ENCODE measurements at regions not wholly inside any gene's neighbourhood (a gene's known extent, or its start where the extent isn't known, plus 50 kb on each side); places are given as distances from the start of the nearest gene placed in this dataset.

DNA sequence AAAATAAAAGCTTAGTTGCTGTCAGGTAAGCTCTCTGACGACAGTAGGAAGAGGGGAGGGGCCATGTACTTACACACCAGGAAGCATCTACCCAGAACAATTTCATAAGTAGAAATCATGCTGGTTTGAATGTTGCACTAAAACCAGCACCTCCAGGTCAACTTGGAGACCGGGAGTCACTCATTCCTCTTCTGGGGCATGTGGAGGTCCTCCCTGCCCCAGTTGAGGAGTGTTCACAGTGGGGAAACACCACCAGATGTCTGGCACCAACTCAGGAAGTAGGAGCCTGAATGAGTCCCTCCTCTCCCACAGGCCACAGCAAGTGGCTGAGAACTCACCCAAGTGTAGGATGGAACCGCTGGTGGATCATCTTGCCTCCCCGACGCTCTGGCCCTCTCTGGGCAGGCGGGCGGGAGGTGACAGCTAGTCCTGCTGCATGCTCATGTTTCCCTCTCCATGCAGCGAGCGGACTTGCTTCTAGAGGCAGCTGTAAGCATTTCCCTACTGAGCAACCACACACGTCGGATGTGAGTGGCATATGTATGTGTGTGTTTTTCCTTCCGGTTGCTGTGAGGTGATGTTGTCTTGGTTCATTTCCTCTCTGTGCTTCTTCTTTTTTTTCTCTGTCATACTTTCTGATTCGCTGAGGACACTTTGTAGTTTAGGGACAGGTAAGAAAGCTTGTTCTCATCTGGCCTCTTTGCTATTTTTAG is 149.5 kb upstream of the NEDD9 start:
- Histone ChIP-seq H3F3A (replicated peaks; ENCODE audit: insufficient read depth) (no peaks in the 10 kb centered on the region), H3K27ac (ENCODE audit: low read depth in 2 of 2, low read length in 1 of 2) (no peak overlapping the region; a peak in 1 of 4 replicates), H4K20me1 (ENCODE audit: insufficient read depth) (no peaks in the 10 kb centered on the region), H3K4me1 (ENCODE audit: control insufficient read depth in 1 of 2, insufficient read depth in 2 of 2, low read depth in 1 of 2, low read length in 1 of 2) (peaks cover 0 to 12% of the 10 kb centered on the region in 2 experiments; a peak in 1 of 4 replicates), H3K9ac (no peak overlapping the region), H3K4me3 (ENCODE audit: low read depth in 2 of 2, low read length in 1 of 2) (no peak overlapping the region), H3K9me3 (no peaks in the 10 kb centered on the region; the same call in 1 of the 2 replicates), H2AFZ (ENCODE audit: low read depth) (no peak overlapping the region), H3K79me2 (ENCODE audit: insufficient read depth) (no peaks in the 10 kb centered on the region), H3K9me2 (no peaks in the 10 kb centered on the region), H3K27me3 (ENCODE audit: insufficient read depth) (no peaks in the 10 kb centered on the region; the same call in 1 of the 2 replicates), H3K36me3 (replicated peaks in 1 of 2; ENCODE audit: control insufficient read depth in 1 of 2, insufficient read depth in 2 of 2, low read length in 1 of 2) (no peaks in the 10 kb centered on the region), H3K4me2 (no peak overlapping the region)
- no peak for DNase-seq
- POLR2A ChIA-PET, result no interaction called here
- 85% methylated on average over 12 of the region's 13 CpGs for WGBS (ENCODE audit: low lambda C conversion rate)
- TF ChIP-seq GATA2 (CRISPR knock-in tag; IDR thresholded peaks at IDR 0.05) (no peak), CHD2 (IDR thresholded peaks at IDR 0.05; ENCODE audit: low read length, partially characterized antibody) (no peak), ELF1 (IDR thresholded peaks at IDR 0.05) (no peak), TAF1 (IDR thresholded peaks at IDR 0.05; ENCODE audit: borderline replicate concordance, low read depth, low read length) (no peak), JUND (IDR thresholded peaks at IDR 0.05) (no peak), SMC3 (IDR thresholded peaks at IDR 0.05; ENCODE audit: low read depth, low read length) (no peak), RFX5 (IDR thresholded peaks at IDR 0.05; ENCODE audit: low read length) (no peak), FOSL2 (IDR thresholded peaks at IDR 0.05; ENCODE audit: borderline replicate concordance, low read depth) (no peak)
- TF ChIP-seq, protein P1, sequence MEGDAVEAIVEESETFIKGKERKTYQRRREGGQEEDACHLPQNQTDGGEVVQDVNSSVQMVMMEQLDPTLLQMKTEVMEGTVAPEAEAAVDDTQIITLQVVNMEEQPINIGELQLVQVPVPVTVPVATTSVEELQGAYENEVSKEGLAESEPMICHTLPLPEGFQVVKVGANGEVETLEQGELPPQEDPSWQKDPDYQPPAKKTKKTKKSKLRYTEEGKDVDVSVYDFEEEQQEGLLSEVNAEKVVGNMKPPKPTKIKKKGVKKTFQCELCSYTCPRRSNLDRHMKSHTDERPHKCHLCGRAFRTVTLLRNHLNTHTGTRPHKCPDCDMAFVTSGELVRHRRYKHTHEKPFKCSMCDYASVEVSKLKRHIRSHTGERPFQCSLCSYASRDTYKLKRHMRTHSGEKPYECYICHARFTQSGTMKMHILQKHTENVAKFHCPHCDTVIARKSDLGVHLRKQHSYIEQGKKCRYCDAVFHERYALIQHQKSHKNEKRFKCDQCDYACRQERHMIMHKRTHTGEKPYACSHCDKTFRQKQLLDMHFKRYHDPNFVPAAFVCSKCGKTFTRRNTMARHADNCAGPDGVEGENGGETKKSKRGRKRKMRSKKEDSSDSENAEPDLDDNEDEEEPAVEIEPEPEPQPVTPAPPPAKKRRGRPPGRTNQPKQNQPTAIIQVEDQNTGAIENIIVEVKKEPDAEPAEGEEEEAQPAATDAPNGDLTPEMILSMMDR (IDR thresholded peaks at IDR 0.05), result no peak
- TF ChIP-seq, protein P2, sequence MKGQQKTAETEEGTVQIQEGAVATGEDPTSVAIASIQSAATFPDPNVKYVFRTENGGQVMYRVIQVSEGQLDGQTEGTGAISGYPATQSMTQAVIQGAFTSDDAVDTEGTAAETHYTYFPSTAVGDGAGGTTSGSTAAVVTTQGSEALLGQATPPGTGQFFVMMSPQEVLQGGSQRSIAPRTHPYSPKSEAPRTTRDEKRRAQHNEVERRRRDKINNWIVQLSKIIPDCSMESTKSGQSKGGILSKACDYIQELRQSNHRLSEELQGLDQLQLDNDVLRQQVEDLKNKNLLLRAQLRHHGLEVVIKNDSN (IDR thresholded peaks at IDR 0.05; ENCODE audit: borderline replicate concordance, low read depth), result no peak
- TF ChIP-seq, protein P3, sequence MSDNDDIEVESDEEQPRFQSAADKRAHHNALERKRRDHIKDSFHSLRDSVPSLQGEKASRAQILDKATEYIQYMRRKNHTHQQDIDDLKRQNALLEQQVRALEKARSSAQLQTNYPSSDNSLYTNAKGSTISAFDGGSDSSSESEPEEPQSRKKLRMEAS (IDR thresholded peaks at IDR 0.05; ENCODE audit: low read depth), result no peak
- CTCF ChIA-PET, result interaction anchor here (1.5 kb wide), 1 partner anchor 15 kb away, joined by 3 read pairs; no protein-coding TSS in a partner anchor

DNA sequence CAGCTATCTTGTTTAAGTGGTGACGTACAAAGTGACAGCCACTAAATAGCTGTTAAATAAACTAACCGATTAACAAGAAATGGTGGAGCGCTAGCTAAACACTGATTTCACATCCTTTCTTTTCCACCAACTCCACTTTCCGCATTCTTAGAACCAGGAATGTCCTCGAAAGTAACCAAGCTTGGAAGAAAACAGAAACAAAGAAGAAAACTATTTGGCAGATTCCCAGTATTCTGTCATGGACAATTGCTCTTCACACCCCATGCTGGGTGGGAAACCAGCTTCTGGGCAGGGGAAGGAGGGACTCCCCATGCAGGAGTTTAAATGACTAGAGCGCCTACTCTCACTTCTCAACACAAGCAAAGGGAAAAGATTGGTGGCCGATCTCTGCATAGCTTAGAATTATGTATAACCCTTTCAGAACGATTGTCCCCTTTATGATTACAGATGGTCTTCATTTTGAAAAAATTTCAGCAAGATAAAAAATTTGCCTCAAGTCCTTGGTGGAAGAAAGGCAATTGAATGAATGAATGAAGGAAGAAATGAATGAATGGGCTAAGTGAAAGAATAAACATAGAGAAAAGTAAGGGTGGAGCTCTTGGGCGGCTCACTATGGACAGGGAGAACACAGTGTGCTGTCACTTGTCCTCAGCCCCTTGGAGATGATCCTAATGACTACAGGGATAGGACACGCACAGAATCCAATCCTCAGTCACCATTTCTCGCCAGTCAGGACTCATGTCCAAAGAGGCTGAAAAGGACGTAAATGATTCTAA is 148.7 kb upstream of the NEDD9 start:
- Histone ChIP-seq H3K4me3 (ENCODE audit: low read depth in 2 of 2, low read length in 1 of 2) (no peak overlapping the region), H3K9me3 (no peaks in the 10 kb centered on the region; the same call in 1 of the 2 replicates), H3K9ac (no peak overlapping the region), H3K9me2 (no peaks in the 10 kb centered on the region), H3K27me3 (ENCODE audit: insufficient read depth) (no peaks in the 10 kb centered on the region), H4K20me1 (ENCODE audit: insufficient read depth) (no peaks in the 10 kb centered on the region), H3K4me2 (no peak overlapping the region), H3K36me3 (replicated peaks in 1 of 2; ENCODE audit: control insufficient read depth in 1 of 2, insufficient read depth in 2 of 2, low read length in 1 of 2) (no peaks in the 10 kb centered on the region), H3K27ac (ENCODE audit: low read depth in 2 of 2, low read length in 1 of 2) (no peak overlapping the region), H3F3A (replicated peaks; ENCODE audit: insufficient read depth) (no peaks in the 10 kb centered on the region), H3K79me2 (ENCODE audit: insufficient read depth) (no peaks in the 10 kb centered on the region), H3K4me1 (ENCODE audit: control insufficient read depth in 1 of 2, insufficient read depth in 2 of 2, low read depth in 1 of 2, low read length in 1 of 2) (peaks cover 0 to 12% of the 10 kb centered on the region in 2 experiments; a peak in 1 of 4 replicates), H2AFZ (ENCODE audit: low read depth) (no peak overlapping the region)
- DNase-seq, result no peak
- WGBS (ENCODE audit: low lambda C conversion rate), result 83% methylated on average over 12 of the region's 12 CpGs
- no peak for TF ChIP-seq SIN3A (IDR thresholded peaks at IDR 0.05; ENCODE audit: borderline replicate concordance, low read depth, low read length)
- no peak for TF ChIP-seq TEAD4 (IDR thresholded peaks at IDR 0.05; ENCODE audit: borderline replicate concordance, insufficient read depth)
- no peak for TF ChIP-seq JUND (IDR thresholded peaks at IDR 0.05)
- TF ChIP-seq TCF12 (IDR thresholded peaks at IDR 0.05), result no peak
- TF ChIP-seq CHD2 (IDR thresholded peaks at IDR 0.05; ENCODE audit: low read length, partially characterized antibody), result no peak
- no peak for TF ChIP-seq RXRA (IDR thresholded peaks at IDR 0.05; ENCODE audit: borderline replicate concordance, low read depth)
- TF ChIP-seq NRF1 (IDR thresholded peaks at IDR 0.05; ENCODE audit: low read depth, low read length), result no peak
- TF ChIP-seq, protein P2 (IDR thresholded peaks at IDR 0.05; ENCODE audit: borderline replicate concordance, low read depth), result no peak
- no peak for TF ChIP-seq NFIC (IDR thresholded peaks at IDR 0.05; ENCODE audit: borderline replicate concordance)
- TF ChIP-seq TAF1 (IDR thresholded peaks at IDR 0.05; ENCODE audit: borderline replicate concordance, low read depth, low read length), result no peak
- TF ChIP-seq RCOR1 (IDR thresholded peaks at IDR 0.05; ENCODE audit: low read length), result no peak
- TF ChIP-seq YY1 (IDR thresholded peaks at IDR 0.05; ENCODE audit: low read depth), result no peak
- TF ChIP-seq GABPA (IDR thresholded peaks at IDR 0.05; ENCODE audit: low read depth), result no peak
- TF ChIP-seq, protein P3 (IDR thresholded peaks at IDR 0.05; ENCODE audit: low read depth), result no peak
- TF ChIP-seq FOXM1 (IDR thresholded peaks at IDR 0.05; ENCODE audit: low read depth), result no peak
- ChIA-PET POLR2A (no interaction called here), CTCF (interaction anchor here (1.1 to 1.5 kb wide), 2 partner anchors 14 to 115 kb away, joined by 3 to 7 read pairs; no protein-coding TSS in a partner anchor)
